Keratinocyte (primary cell): ENCODE measurements at regions not wholly inside any gene's neighbourhood (a gene's known extent, or its start where the extent isn't known, plus 50 kb on each side); places are given as distances from the start of the nearest gene placed in this dataset.
A peak's percentile ranks its signal among the peaks of the same experiment; 100 is the strongest.

Experiments used
- DNase-seq: peaks from one replicate; pipeline ENCODE4 v3.0.0-alpha.2; 2011; ENCODE audit warnings: low read depth, missing footprints, low spot score
- FAIRE-seq: peaks from 2 replicates; lab custom pipeline; 2011; peaks lifted over from hg19 to GRCh38; lab: Jason Lieb, UNC
- H2AFZ ChIP-seq: 2 replicates; pipeline ENCODE4 v1.6.0; 2012; ENCODE audit warnings: low read length, control low read depth, inconsistent platforms; ENCODE audit not compliant: control insufficient read depth
- H3K27ac ChIP-seq: 2 replicates; pipeline ENCODE4 v1.5.1; 2011; ENCODE audit warnings: low read length; ENCODE audit not compliant: control insufficient read depth, insufficient read depth
- H3K27me3 ChIP-seq: 3 replicates; pipeline ENCODE4 v1.6.0; 2011; ENCODE audit warnings: low read length; ENCODE audit not compliant: control insufficient read depth, insufficient read depth; ENCODE audit errors: extremely low read depth
- H3K36me3 ChIP-seq, 2 experiments: 2 replicates in 1 of 2; 3 replicates in 1 of 2; pipeline ENCODE4 v1.5.1; 2011; ENCODE audit warnings: low read length in 2 of 2, mild to moderate bottlenecking in 1 of 2; ENCODE audit not compliant: control insufficient read depth in 2 of 2, insufficient read depth in 2 of 2; ENCODE audit errors: extremely low read depth in 1 of 2
- H3K4me1 ChIP-seq: 3 replicates; pipeline ENCODE4 v1.5.1; 2011; ENCODE audit warnings: low read length; ENCODE audit not compliant: control insufficient read depth, insufficient read depth; ENCODE audit errors: extremely low read depth
- H3K4me2 ChIP-seq: 3 replicates; pipeline ENCODE4 v1.6.0; 2011; ENCODE audit warnings: low read depth, low read length; ENCODE audit not compliant: control insufficient read depth, insufficient read depth; ENCODE audit errors: extremely low read depth
- H3K4me3 ChIP-seq, 3 experiments: fragments of 200-600 bp in 1 of 3; sonication (generic) in 1 of 3; 2 replicates in 2 of 3; 3 replicates in 1 of 3; pipeline ENCODE4 v1.5.1; 2011 to 2016; ENCODE audit warnings: low read length in 3 of 3, mild to moderate bottlenecking in 3 of 3, control low read depth in 2 of 3, inconsistent platforms in 1 of 3, low read depth in 1 of 3, mixed read lengths in 1 of 3, mixed run types in 1 of 3, moderate library complexity in 1 of 3; ENCODE audit not compliant: control insufficient read depth in 2 of 3, insufficient read depth in 2 of 3; ENCODE audit errors: extremely low read depth in 1 of 3
- H3K79me2 ChIP-seq: 2 replicates; pipeline ENCODE4 v1.6.0; 2012; ENCODE audit warnings: low read length; ENCODE audit not compliant: control insufficient read depth, insufficient read depth
- H3K9ac ChIP-seq: 3 replicates; pipeline ENCODE4 v1.6.0; 2011; ENCODE audit warnings: low read length; ENCODE audit not compliant: control insufficient read depth, insufficient read depth; ENCODE audit errors: extremely low read depth
- H3K9me1 ChIP-seq: 3 replicates; pipeline ENCODE4 v1.6.0; 2011; ENCODE audit warnings: low read length; ENCODE audit not compliant: control insufficient read depth, insufficient read depth; ENCODE audit errors: extremely low read depth
- H3K9me3 ChIP-seq: 2 replicates; pipeline ENCODE4 v1.5.1; 2012; ENCODE audit warnings: low read depth, low read length; ENCODE audit not compliant: control insufficient read depth
- H4K20me1 ChIP-seq: 3 replicates; pipeline ENCODE4 v1.6.0; 2011; ENCODE audit warnings: low read length; ENCODE audit not compliant: control insufficient read depth, insufficient read depth; ENCODE audit errors: extremely low read depth
- CTCF ChIP-seq, 3 experiments: IDR thresholded peaks in 1 of 3; conservative IDR thresholded peaks in 1 of 3; optimal IDR thresholded peaks in 1 of 3; 2 replicates in 2 of 3; 3 replicates in 1 of 3; pipeline versions ENCODE3 to v1.5.1; 2011; ENCODE audit warnings: low read length in 3 of 3, mild to moderate bottlenecking in 3 of 3, moderate library complexity in 2 of 3, control low read depth in 1 of 3, inconsistent platforms in 1 of 3; ENCODE audit not compliant: insufficient read depth in 2 of 3; ENCODE audit errors: extremely low read depth in 1 of 3
- EZH2 ChIP-seq: IDR thresholded peaks from one replicate; pipeline ENCODE4 v1.6.1; 2012; ENCODE audit warnings: inconsistent platforms, mild to moderate bottlenecking, low read length, moderate library complexity
- dilution Hi-C: fragments of 300-500 bp; cut with MboI; formaldehyde crosslinking; loops from one replicate; pipeline ENCODE4 v1.7.0; 2020; ENCODE audit warnings: low sequenced_read_pairs; ENCODE audit not compliant: extremely low pct_ligation_motif_present

GRCh38 chr2:144947709-144948037 is 427.8 kb upstream of the ZEB2 start:
- FAIRE-seq: no peak
- Histone ChIP-seq H3K9me1 (no peaks in the 10 kb centered on the region), H3K27ac (no peak overlapping the region), H3K9ac (no peak overlapping the region), H2AFZ (no peak overlapping the region), H3K4me1 (peaks cover 47% of the 10 kb centered on the region), H3K4me3 (no peak overlapping the region), H3K4me2 (no peak overlapping the region), H4K20me1 (no peaks in the 10 kb centered on the region), H3K36me3 (no peaks in the 10 kb centered on the region), H3K27me3 (no peaks in the 10 kb centered on the region), H3K79me2 (no peaks in the 10 kb centered on the region), H3K9me3 (no peaks in the 10 kb centered on the region)
- TF ChIP-seq EZH2 (no peak), CTCF (optimal IDR thresholded peaks at IDR 0.05 in 1 of 3, IDR thresholded peaks at IDR 0.05 in 1 of 3, conservative IDR thresholded peaks at IDR 0.05 in 1 of 3; ENCODE audit: extremely low read depth in 1 of 3, insufficient read depth in 2 of 3, low read length in 3 of 3) (no peak)
- DNase-seq: no peak
- dilution Hi-C loops: no loop called here

GRCh38 chr2:144946263-144946662 is 426.3 kb upstream of the ZEB2 start:
- H3K9me3 ChIP-seq: no peaks in the 10 kb centered on the region
- no peak overlapping the region for H3K9ac ChIP-seq
- H3K36me3 ChIP-seq: no peaks in the 10 kb centered on the region
- H3K4me3 ChIP-seq: no peak overlapping the region
- no peak overlapping the region for H3K27ac ChIP-seq
- dilution Hi-C loops: no loop called here
- peaks cover 48% of the 10 kb centered on the region for H3K4me1 ChIP-seq
- no peaks in the 10 kb centered on the region for H3K27me3 ChIP-seq
- H4K20me1 ChIP-seq: no peaks in the 10 kb centered on the region
- H2AFZ ChIP-seq: no peak overlapping the region
- TF ChIP-seq CTCF (optimal IDR thresholded peaks at IDR 0.05 in 1 of 3, IDR thresholded peaks at IDR 0.05 in 1 of 3, conservative IDR thresholded peaks at IDR 0.05 in 1 of 3; ENCODE audit: extremely low read depth in 1 of 3, insufficient read depth in 2 of 3, low read length in 3 of 3): no peak
- no peak for TF ChIP-seq EZH2
- H3K79me2 ChIP-seq: no peaks in the 10 kb centered on the region
- H3K4me2 ChIP-seq: no peak overlapping the region
- no peak for DNase-seq
- FAIRE-seq: peak; percentile 69
- H3K9me1 ChIP-seq: no peaks in the 10 kb centered on the region
